ENCODE measurements at regions not wholly inside any gene's neighbourhood (a gene's known extent, or its start where the extent isn't known, plus 50 kb on each side); places are given as distances from the start of the nearest gene placed in this dataset.

GRCh38 chr16:73997340-73997711, 299.3 kb upstream of the PSMD7 start:
- H3K9me2 ChIP-seq (ENCODE audit: insufficient read depth): no peaks in the 10 kb centered on the region
- H3K4me1 ChIP-seq (ENCODE audit: insufficient read depth): no peaks in the 10 kb centered on the region
- H3F3A ChIP-seq (replicated peaks; ENCODE audit: low read depth): no peaks in the 10 kb centered on the region
- no peak overlapping the region for H2AFZ ChIP-seq
- H3K27ac Mint-ChIP-seq: no peak overlapping the region
- H3K27me3 ChIP-seq (ENCODE audit: insufficient read depth): no peaks in the 10 kb centered on the region
- H4K20me1 ChIP-seq (replicated peaks; ENCODE audit: insufficient read depth): no peaks in the 10 kb centered on the region
- no peaks in the 10 kb centered on the region for H3K36me3 ChIP-seq (ENCODE audit: insufficient read depth)
- H3K4me3 Mint-ChIP-seq: no peak overlapping the region
- no peaks in the 10 kb centered on the region for H3K9me3 Mint-ChIP-seq
- no peaks in the 10 kb centered on the region for H3K27me3 Mint-ChIP-seq (ENCODE audit: insufficient read depth, low read depth, poor library complexity)
- no peak overlapping the region for H3K4me2 ChIP-seq
- no peak for ATAC-seq
- H3K4me1 Mint-ChIP-seq: no peaks in the 10 kb centered on the region
- DNase-seq (ENCODE audit: low spot score): no peak
- TF ChIP-seq ETS1 (IDR thresholded peaks at IDR 0.05): no peak
- TF ChIP-seq EZH2 (IDR thresholded peaks at IDR 0.05; ENCODE audit: low read depth, unreplicated experiment): no peak
- no peak for TF ChIP-seq STAT1 (IDR thresholded peaks at IDR 0.05; ENCODE audit: unreplicated experiment)
- TF ChIP-seq EZH2phosphoT487 (IDR thresholded peaks at IDR 0.05; ENCODE audit: unreplicated experiment): no peak
- TF ChIP-seq JUNB (IDR thresholded peaks at IDR 0.05; ENCODE audit: unreplicated experiment): no peak
- no peak for TF ChIP-seq ZNF331 (CRISPR knock-in tag; IDR thresholded peaks at IDR 0.05; ENCODE audit: low read depth)
- TF ChIP-seq NANOG (IDR thresholded peaks at IDR 0.05; ENCODE audit: borderline replicate concordance): no peak
- TF ChIP-seq CREB1 (CRISPR knock-in tag; IDR thresholded peaks at IDR 0.05; ENCODE audit: low read depth): no peak
- no peak for TF ChIP-seq CTCF (conservative IDR thresholded peaks at IDR 0.05; ENCODE audit: low read depth in 2 of 2)
- no peak for TF ChIP-seq REST (IDR thresholded peaks at IDR 0.05; ENCODE audit: unreplicated experiment)
- no peak for TF ChIP-seq POLR2AphosphoS5 (IDR thresholded peaks at IDR 0.05; ENCODE audit: low read depth)
- TF ChIP-seq ZNF114 (CRISPR knock-in tag; IDR thresholded peaks at IDR 0.05): no peak
- no peak for TF ChIP-seq ZNF462 (CRISPR knock-in tag; IDR thresholded peaks at IDR 0.05)
- no peaks in the 10 kb centered on the region for H3K36me3 Mint-ChIP-seq (ENCODE audit: low read depth)
- H3K79me2 ChIP-seq (replicated peaks; ENCODE audit: insufficient read depth): no peaks in the 10 kb centered on the region
- H3K27ac ChIP-seq (ENCODE audit: low read depth): no peak overlapping the region
- H3K4me3 ChIP-seq: no peak overlapping the region
